ENCODE measurements at regions not wholly inside any gene's neighbourhood (a gene's known extent, or its start where the extent isn't known, plus 50 kb on each side); places are given as distances from the start of the nearest gene placed in this dataset.

- no peak for TF ChIP-seq CTCF (conservative IDR thresholded peaks at IDR 0.05; ENCODE audit: low read length)
- no peak for TF ChIP-seq EZH2phosphoT487 (IDR thresholded peaks at IDR 0.05; ENCODE audit: borderline replicate concordance)
Measured at GRCh38 chr2:193276988-193277387, 1082.3 kb upstream of the TMEFF2 start.
